HEK293 (cell line): ENCODE measurements at regions not wholly inside any gene's neighbourhood (a gene's known extent, or its start where the extent isn't known, plus 50 kb on each side); places are given as distances from the start of the nearest gene placed in this dataset.

ENCODE experiments used
- CTCF ChIA-PET: fragments of 350-600 bp; formaldehyde crosslinking; extraction: SDS; loops from one replicate; lab custom pipeline; 2021; ENCODE audit warnings: antibody characterized with exemption; lab: Yijun Ruan, JAX
- POLR2A ChIA-PET: fragments of 300-600 bp; formaldehyde crosslinking; extraction: SDS; loops from one replicate; lab custom pipeline; 2020; ENCODE audit warnings: antibody characterized with exemption, inconsistent platforms; lab: Yijun Ruan, JAX
- H3K27ac ChIP-seq: fragments of 200-500 bp; sonication (Bioruptor generic); 2 replicates; pipeline ENCODE4 v1.5.1; 2014; ENCODE audit warnings: low read depth, low read length, control low read depth, inconsistent platforms; ENCODE audit errors: extremely low read depth
- H3K36me3 ChIP-seq, 2 experiments: fragments of 200-500 bp in 1 of 2; sonication (Bioruptor generic) in 1 of 2; 1 replicate in 1 of 2; 2 replicates in 1 of 2; pipeline ENCODE4 v1.5.1; 2014 to 2017; ENCODE audit warnings: inconsistent platforms in 2 of 2, low read length in 2 of 2; ENCODE audit not compliant: control insufficient read depth in 2 of 2, insufficient read depth in 1 of 2
- H3K4me1 ChIP-seq: fragments of 200-500 bp; sonication (Bioruptor generic); 2 replicates; pipeline ENCODE4 v1.5.1; 2014; ENCODE audit warnings: mild to moderate bottlenecking, low read length, inconsistent platforms; ENCODE audit not compliant: control insufficient read depth, insufficient read depth
- H3K4me3 ChIP-seq: 2 replicates; pipeline ENCODE4 v1.5.1; 2011; ENCODE audit warnings: low read depth, mild to moderate bottlenecking, control low read depth, low read length, moderate library complexity
- H3K9me3 ChIP-seq: fragments of 200-500 bp; sonication (Bioruptor generic); 2 replicates; pipeline ENCODE4 v1.5.1; 2014; ENCODE audit warnings: low read depth, low read length, inconsistent platforms; ENCODE audit not compliant: control insufficient read depth, insufficient read depth
- GLI4 ChIP-seq: fragments of 450-650 bp; formaldehyde crosslinking; IDR thresholded peaks from 2 replicates; pipeline ENCODE4 v1.5.1; 2016; ENCODE audit warnings: missing biosample characterization, missing genetic modification characterization
- GLIS1 ChIP-seq: fragments of 450-650 bp; formaldehyde crosslinking; IDR thresholded peaks from 2 replicates; pipeline ENCODE4 v1.5.1; 2016; ENCODE audit warnings: missing biosample characterization, missing genetic modification characterization
- ZBTB49 ChIP-seq: fragments of 450-650 bp; formaldehyde crosslinking; IDR thresholded peaks from 2 replicates; pipeline ENCODE4 v1.5.1; 2016; ENCODE audit warnings: missing biosample characterization, missing genetic modification characterization, low read depth
- ZBTB7A ChIP-seq: fragments of 450-650 bp; formaldehyde crosslinking; IDR thresholded peaks from 2 replicates; pipeline ENCODE4 v1.5.1; 2016; ENCODE audit warnings: low read depth, missing biosample characterization, missing genetic modification characterization
- ZFP69B ChIP-seq: fragments of 450-650 bp; formaldehyde crosslinking; IDR thresholded peaks from 2 replicates; pipeline ENCODE4 v1.5.1; 2016; ENCODE audit warnings: missing biosample characterization, missing genetic modification characterization
- ZIC2 ChIP-seq: fragments of 450-650 bp; formaldehyde crosslinking; IDR thresholded peaks from 2 replicates; pipeline ENCODE4 v1.5.1; 2016; ENCODE audit warnings: missing biosample characterization, missing genetic modification characterization
- ZNF121 ChIP-seq: fragments of 450-650 bp; formaldehyde crosslinking; IDR thresholded peaks from 2 replicates; pipeline ENCODE4 v1.5.1; 2016; ENCODE audit warnings: missing biosample characterization, missing genetic modification characterization
- ZNF132 ChIP-seq: fragments of 450-650 bp; formaldehyde crosslinking; IDR thresholded peaks from 2 replicates; pipeline ENCODE4 v1.5.1; 2017; ENCODE audit warnings: missing biosample characterization, missing genetic modification characterization, borderline replicate concordance
- ZNF138 ChIP-seq: fragments of 450-650 bp; formaldehyde crosslinking; IDR thresholded peaks from 2 replicates; pipeline ENCODE4 v1.5.1; 2016; ENCODE audit warnings: missing biosample characterization, missing genetic modification characterization, borderline replicate concordance
- ZNF174 ChIP-seq: fragments of 450-650 bp; formaldehyde crosslinking; IDR thresholded peaks from 2 replicates; pipeline ENCODE4 v1.5.0; 2017; ENCODE audit warnings: missing biosample characterization, mild to moderate bottlenecking, missing genetic modification characterization
- ZNF324 ChIP-seq: fragments of 450-650 bp; formaldehyde crosslinking; IDR thresholded peaks from 2 replicates; pipeline ENCODE4 v1.5.1; 2016; ENCODE audit warnings: missing biosample characterization, missing genetic modification characterization
- ZNF391 ChIP-seq: fragments of 450-650 bp; formaldehyde crosslinking; IDR thresholded peaks from 2 replicates; pipeline ENCODE4 v1.5.1; 2016; ENCODE audit warnings: low read depth, missing biosample characterization, missing genetic modification characterization, borderline replicate concordance
- ZNF426 ChIP-seq: fragments of 450-650 bp; formaldehyde crosslinking; IDR thresholded peaks from 2 replicates; pipeline ENCODE4 v1.5.1; 2017; ENCODE audit warnings: missing biosample characterization, missing genetic modification characterization, mild to moderate bottlenecking, inconsistent platforms, moderate library complexity
- ZNF449 ChIP-seq: fragments of 450-650 bp; formaldehyde crosslinking; IDR thresholded peaks from 2 replicates; pipeline ENCODE4 v1.5.1; 2017; ENCODE audit warnings: missing biosample characterization, mild to moderate bottlenecking, missing genetic modification characterization, moderate library complexity
- ZNF510 ChIP-seq: fragments of 450-650 bp; formaldehyde crosslinking; IDR thresholded peaks from 2 replicates; pipeline ENCODE4 v1.5.1; 2018; ENCODE audit warnings: mild to moderate bottlenecking, missing genetic modification characterization, missing biosample characterization; ENCODE audit not compliant: insufficient replicate concordance
- ZNF513 ChIP-seq: fragments of 450-650 bp; IDR thresholded peaks from 2 replicates; pipeline ENCODE4 v1.5.1; 2018; ENCODE audit warnings: missing biosample characterization, missing genetic modification characterization
- ZNF514 ChIP-seq: fragments of 450-650 bp; formaldehyde crosslinking; IDR thresholded peaks from 2 replicates; pipeline ENCODE4 v1.5.1; 2016; ENCODE audit warnings: missing biosample characterization, missing genetic modification characterization
- ZNF555 ChIP-seq: fragments of 450-650 bp; formaldehyde crosslinking; conservative IDR thresholded peaks from 2 replicates; pipeline ENCODE4 v1.5.1; 2017; ENCODE audit warnings: missing biosample characterization, mild to moderate bottlenecking, missing genetic modification characterization, inconsistent platforms
- ZNF580 ChIP-seq: fragments of 450-650 bp; formaldehyde crosslinking; IDR thresholded peaks from 2 replicates; pipeline ENCODE4 v1.5.1; 2016; ENCODE audit warnings: missing biosample characterization, missing genetic modification characterization
- ZNF610 ChIP-seq: fragments of 450-650 bp; formaldehyde crosslinking; IDR thresholded peaks from 2 replicates; pipeline ENCODE4 v1.5.1; 2016; ENCODE audit warnings: missing biosample characterization, missing genetic modification characterization, borderline replicate concordance
- ZNF621 ChIP-seq: fragments of 450-650 bp; formaldehyde crosslinking; IDR thresholded peaks from 2 replicates; pipeline ENCODE4 v1.5.1; 2017; ENCODE audit warnings: missing biosample characterization, missing genetic modification characterization
- ZSCAN4 ChIP-seq: fragments of 450-650 bp; formaldehyde crosslinking; IDR thresholded peaks from 2 replicates; pipeline ENCODE4 v1.5.1; 2017; ENCODE audit warnings: missing biosample characterization, missing genetic modification characterization
- ZXDB ChIP-seq: fragments of 450-650 bp; formaldehyde crosslinking; IDR thresholded peaks from 2 replicates; pipeline ENCODE4 v1.5.1; 2016; ENCODE audit warnings: missing biosample characterization, missing genetic modification characterization
- TF ChIP-seq, protein P1 (sequence below): sonication (generic); formaldehyde crosslinking; IDR thresholded peaks from 2 replicates; pipeline ENCODE4 v1.8.1; 2022; ENCODE audit warnings: mild to moderate bottlenecking, moderate library complexity, missing genetic modification reagents

DNA sequence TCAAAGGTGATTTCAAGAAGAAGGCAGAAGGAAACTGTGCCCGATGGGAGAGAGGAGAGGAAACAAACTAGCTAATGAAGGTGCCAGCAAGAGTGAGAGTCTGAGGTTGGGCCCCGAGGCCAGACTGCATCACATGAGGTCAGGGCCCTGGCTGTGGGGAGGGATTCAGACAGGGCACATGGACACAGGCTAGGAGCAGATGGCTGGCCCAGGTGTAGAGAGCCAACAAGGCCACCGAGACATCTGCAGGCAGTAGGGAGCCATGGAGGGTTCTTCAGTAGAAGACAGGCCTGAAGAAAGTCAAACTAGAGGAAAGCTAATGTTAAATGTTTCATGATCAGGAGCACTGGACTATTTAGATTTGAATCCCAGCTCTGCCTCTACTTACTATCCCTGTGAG, 755.0 kb upstream of the RAB6C start (continued):
- TF ChIP-seq ZBTB49 (tag by site-specific recombination): no peak
- TF ChIP-seq ZNF138 (tag by site-specific recombination): no peak
- no peak for TF ChIP-seq ZNF514 (tag by site-specific recombination)
- TF ChIP-seq GLIS1 (tag by site-specific recombination): no peak
- no peak for TF ChIP-seq ZNF510
- no peak for TF ChIP-seq ZSCAN4 (tag by site-specific recombination)
- no peak for TF ChIP-seq ZNF580
- TF ChIP-seq ZFP69B (tag by site-specific recombination): no peak
- TF ChIP-seq, all 188 proteins: peak for 0

DNA sequence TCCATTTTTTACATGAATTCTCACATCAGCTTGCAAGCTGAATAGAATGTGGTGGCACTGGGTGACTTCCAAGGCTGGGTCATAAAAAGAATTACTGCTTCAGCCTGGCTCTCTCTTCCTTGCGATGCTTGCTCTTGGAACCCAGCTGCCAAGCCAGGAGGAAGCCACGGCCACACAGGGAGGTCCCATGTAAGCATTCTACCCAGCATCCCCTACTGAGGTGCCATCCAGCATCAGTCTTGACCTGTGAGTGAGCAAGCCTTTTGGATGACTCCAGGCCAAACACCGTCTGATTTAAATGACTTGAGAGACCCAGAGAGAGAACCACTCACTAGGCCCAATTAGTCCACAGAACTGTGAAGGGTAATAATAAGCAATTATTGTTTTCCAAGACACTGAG, 750.3 kb upstream of the RAB6C start:
- TF ChIP-seq, protein P1, sequence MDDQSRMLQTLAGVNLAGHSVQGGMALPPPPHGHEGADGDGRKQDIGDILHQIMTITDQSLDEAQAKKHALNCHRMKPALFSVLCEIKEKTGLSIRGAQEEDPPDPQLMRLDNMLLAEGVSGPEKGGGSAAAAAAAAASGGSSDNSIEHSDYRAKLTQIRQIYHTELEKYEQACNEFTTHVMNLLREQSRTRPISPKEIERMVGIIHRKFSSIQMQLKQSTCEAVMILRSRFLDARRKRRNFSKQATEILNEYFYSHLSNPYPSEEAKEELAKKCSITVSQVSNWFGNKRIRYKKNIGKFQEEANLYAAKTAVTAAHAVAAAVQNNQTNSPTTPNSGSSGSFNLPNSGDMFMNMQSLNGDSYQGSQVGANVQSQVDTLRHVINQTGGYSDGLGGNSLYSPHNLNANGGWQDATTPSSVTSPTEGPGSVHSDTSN (CRISPR knock-in tag): no peak
- TF ChIP-seq ZNF391 (tag by site-specific recombination): no peak
- TF ChIP-seq, all 188 proteins: peak for 0
- H3K4me3 ChIP-seq: no peak overlapping the region
- no peaks in the 10 kb centered on the region for H3K4me1 ChIP-seq
- no peaks in the 10 kb centered on the region for H3K36me3 ChIP-seq
- H3K9me3 ChIP-seq: no peaks in the 10 kb centered on the region
- ChIA-PET CTCF (no interaction called here), POLR2A (no interaction called here)
- H3K27ac ChIP-seq: no peak overlapping the region

DNA sequence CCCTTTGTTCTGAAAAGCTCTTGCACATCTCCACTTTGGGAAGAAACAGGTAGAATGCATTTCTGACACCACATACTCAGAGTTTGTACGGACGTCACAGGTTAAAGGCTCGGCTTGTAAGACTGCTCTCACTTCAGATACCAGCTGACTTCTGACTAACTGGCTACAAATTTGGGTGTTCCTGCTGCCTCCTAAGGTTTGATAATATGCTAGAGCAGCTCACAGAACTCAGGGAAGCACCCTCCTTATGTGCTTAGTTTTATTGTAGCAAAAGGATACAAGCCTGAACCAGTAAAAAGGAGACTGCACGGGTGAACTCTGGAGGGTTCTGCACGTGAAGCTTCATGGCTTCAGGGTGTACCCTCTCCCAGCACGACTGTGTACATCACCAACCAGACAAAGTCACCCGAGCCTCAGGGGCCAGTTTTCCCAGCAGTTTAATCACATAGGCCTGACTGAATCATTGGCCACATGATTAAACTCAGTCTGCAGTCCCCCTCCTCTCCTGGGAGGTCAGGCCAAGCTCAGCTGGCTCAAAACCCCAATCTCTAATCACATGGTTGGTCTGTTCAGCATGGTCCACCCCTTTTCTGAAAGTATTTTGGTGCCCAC, 749.5 kb upstream of the RAB6C start:
- CTCF ChIA-PET: no interaction called here
- H3K27ac ChIP-seq: no peak overlapping the region
- H3K36me3 ChIP-seq: no peaks in the 10 kb centered on the region
- POLR2A ChIA-PET: no interaction called here
- no peak overlapping the region for H3K4me3 ChIP-seq
- no peaks in the 10 kb centered on the region for H3K9me3 ChIP-seq
- no peaks in the 10 kb centered on the region for H3K4me1 ChIP-seq
- TF ChIP-seq ZNF121 (tag by site-specific recombination) (no peak), ZNF555 (tag by site-specific recombination) (no peak), ZNF449 (tag by site-specific recombination) (no peak), ZNF174 (no peak), ZBTB7A (tag by site-specific recombination) (no peak), ZNF132 (tag by site-specific recombination) (no peak), ZIC2 (tag by site-specific recombination) (no peak), ZNF513 (tag by site-specific recombination) (no peak), ZNF621 (tag by site-specific recombination) (no peak), ZNF426 (tag by site-specific recombination) (no peak), GLI4 (tag by site-specific recombination) (no peak), ZXDB (no peak), ZNF610 (tag by site-specific recombination) (no peak), ZNF324 (tag by site-specific recombination) (no peak)
